GM12864 (cell line): ENCODE measurements at regions not wholly inside any gene's neighbourhood (a gene's known extent, or its start where the extent isn't known, plus 50 kb on each side); places are given as distances from the start of the nearest gene placed in this dataset.

ENCODE experiments used
- DNase-seq: peaks from one replicate; pipeline ENCODE4 v3.0.0-alpha.2; 2011; ENCODE audit warnings: low read depth
- H3K4me3 ChIP-seq: 2 replicates; pipeline ENCODE4 v1.5.1; 2011; ENCODE audit warnings: mild to moderate bottlenecking, low read depth, low read length, control low read depth
- TF ChIP-seq, protein P1 (sequence below): IDR thresholded peaks from 2 replicates; pipeline ENCODE4 v1.5.1; 2011; ENCODE audit warnings: low read depth, mild to moderate bottlenecking, moderate library complexity, low read length, control low read depth, inconsistent platforms; ENCODE audit errors: missing control alignments

DNA sequence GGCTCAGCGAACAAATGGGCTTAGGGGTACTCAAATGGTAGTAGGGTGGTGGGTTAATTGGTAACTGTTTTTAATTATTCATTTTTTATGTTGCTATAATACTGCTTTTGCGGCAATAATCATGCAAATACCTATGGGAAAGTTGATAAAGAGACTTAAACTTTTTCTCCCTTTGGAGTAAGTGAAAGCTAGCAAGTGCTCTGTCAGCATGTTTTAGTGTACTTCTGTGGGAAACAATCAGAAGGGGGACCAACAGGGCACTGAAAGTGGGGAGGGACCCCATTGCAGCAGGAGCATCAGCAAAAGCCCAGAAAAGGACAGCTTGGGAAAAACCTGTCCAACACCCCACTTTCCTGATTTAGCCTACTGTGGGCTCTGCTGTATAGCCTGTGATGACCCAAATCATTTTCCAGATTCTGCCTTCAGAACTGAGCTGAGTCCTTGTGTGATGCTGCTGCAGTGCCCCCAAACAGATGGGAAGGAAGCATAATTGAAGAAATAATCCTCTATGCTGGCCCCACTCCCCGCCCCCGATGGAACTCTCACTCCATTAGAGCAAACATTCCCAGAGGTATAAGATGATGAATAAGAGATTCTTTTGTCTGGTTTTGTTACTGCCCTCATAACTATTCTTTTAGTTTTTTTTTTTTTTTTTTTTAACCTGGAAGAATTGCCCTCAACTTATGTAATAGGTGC, 322.8 kb downstream of the CD83 start:
- TF ChIP-seq, protein P1, sequence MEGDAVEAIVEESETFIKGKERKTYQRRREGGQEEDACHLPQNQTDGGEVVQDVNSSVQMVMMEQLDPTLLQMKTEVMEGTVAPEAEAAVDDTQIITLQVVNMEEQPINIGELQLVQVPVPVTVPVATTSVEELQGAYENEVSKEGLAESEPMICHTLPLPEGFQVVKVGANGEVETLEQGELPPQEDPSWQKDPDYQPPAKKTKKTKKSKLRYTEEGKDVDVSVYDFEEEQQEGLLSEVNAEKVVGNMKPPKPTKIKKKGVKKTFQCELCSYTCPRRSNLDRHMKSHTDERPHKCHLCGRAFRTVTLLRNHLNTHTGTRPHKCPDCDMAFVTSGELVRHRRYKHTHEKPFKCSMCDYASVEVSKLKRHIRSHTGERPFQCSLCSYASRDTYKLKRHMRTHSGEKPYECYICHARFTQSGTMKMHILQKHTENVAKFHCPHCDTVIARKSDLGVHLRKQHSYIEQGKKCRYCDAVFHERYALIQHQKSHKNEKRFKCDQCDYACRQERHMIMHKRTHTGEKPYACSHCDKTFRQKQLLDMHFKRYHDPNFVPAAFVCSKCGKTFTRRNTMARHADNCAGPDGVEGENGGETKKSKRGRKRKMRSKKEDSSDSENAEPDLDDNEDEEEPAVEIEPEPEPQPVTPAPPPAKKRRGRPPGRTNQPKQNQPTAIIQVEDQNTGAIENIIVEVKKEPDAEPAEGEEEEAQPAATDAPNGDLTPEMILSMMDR = no peak
- no peak overlapping the region for H3K4me3 ChIP-seq
- DNase-seq = no peak

DNA sequence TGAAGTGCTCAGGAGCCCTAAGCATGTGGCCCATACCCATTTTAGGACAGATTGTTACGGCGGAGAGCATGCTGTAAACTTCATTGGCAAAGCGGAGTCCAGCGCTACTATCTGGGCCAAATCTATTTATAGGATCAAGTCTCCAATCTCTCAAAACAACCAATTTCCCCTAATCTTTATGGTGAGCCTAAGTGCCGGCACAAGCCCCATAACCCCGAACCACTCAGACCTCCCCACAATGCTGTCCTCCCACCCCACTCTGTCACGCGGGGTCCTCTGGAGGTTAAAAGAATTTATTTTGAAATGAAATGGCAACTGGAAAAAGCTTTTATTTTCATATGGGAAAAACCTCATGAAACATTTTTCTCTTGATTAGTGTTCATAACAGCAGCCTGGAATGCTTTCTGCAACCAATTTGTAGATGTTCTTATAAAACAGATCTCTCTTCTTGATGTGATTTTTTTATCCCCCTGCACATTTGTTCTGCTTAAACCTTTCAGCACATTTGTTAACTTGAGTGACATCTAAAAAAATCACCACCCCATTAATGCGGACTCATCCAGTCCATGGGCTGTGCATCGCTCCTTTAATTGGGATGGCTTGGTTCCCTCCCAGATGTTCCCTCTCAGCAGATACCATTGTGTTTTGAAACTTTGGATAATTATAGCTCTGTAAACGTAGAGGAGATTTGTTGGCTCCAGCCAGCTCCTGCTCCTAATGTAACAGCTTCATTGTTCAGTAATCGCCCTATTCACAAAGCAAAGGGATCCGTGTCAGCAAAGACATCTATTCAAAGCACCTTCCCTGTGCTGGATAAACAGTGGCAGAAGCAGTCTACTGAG, 323.6 kb downstream of the CD83 start:
- no peak for DNase-seq
- TF ChIP-seq, protein P1 = no peak
- no peak overlapping the region for H3K4me3 ChIP-seq

DNA sequence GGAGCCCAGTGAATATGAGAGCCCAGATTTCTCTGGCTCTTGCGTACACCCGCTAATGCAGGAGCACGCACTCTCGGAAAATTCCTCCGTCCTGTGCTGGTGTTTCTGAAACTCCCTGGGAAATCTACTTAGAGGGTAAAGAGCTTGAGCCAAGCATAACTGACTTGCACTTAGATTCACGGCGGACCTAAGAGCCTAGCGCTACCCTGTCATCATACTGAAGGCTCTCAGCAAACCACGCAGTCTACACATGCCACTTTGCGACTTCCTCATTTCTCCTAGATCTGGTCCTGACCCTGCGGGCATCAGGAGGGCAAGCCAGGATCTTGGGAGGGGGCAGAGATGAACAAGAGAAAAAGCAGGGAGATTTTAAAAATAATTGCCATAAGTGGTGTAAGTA, 324.7 kb downstream of the CD83 start:
- TF ChIP-seq, protein P1 = no peak
- no peak for DNase-seq
- H3K4me3 ChIP-seq = no peak overlapping the region

DNA sequence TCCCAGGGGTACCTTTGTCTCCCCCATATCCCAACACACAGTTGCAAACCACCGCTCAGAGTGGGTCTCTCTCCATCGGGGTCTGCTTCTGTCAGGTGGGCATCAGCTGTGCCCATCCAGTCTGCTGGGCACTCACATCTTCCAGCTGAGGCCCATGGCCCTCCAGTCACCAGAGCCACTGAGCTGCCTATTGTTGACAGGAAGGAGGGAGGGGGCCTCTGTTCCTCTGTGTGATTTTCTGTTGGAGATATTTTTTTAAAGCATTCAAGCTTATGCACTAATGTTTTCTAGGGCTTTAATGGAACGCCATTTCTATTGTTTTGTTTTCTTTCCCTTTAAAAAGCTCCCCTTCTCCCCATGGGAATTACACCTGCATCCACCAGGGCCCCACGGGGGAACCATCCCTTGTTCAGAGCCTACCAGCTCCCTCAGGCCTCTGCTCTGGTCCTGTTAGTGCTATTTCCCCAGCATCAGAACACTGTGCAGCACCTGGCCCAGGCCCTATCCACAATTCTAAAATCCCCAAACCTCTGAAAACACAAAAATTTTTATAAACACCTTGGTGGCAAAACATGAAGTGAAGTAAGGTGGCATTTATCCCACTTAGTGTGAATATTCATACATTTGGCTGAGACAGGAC, 326.2 kb downstream of the CD83 start:
- H3K4me3 ChIP-seq = no peak overlapping the region
- no peak for DNase-seq
- TF ChIP-seq, protein P1 = no peak

- no peak overlapping the region for H3K4me3 ChIP-seq
- DNase-seq = no peak
- TF ChIP-seq, protein P1 = no peak
Measured at GRCh38 chr6:14444295-14444972, 326.9 kb downstream of the CD83 start.

GRCh38 chr6:14447240-14447639, 329.7 kb downstream of the CD83 start:
- TF ChIP-seq, protein P1 = no peak
- DNase-seq = no peak
- no peak overlapping the region for H3K4me3 ChIP-seq
